H1 (cell line): ENCODE measurements at regions not wholly inside any gene's neighbourhood (a gene's known extent, or its start where the extent isn't known, plus 50 kb on each side); places are given as distances from the start of the nearest gene placed in this dataset.

Experiments used
- CHD7 ChIP-seq: fragments of 300-600 bp; sonication (generic); IDR thresholded peaks from 2 replicates; pipeline ENCODE4 v1.7.1; 2012; ENCODE audit warnings: low read length, moderate library complexity, mild to moderate bottlenecking, inconsistent platforms; ENCODE audit not compliant: insufficient replicate concordance
- TCF12 ChIP-seq: IDR thresholded peaks from 2 replicates; pipeline ENCODE4 v1.6.1; 2011; ENCODE audit warnings: low read depth, mild to moderate bottlenecking, low read length

GRCh38 chr3:145244327-145244726 lies 916.7 kb downstream of the PLOD2 start (continued):
- TF ChIP-seq CHD7 (no peak), TCF12 (no peak)
